Right ventricle myocardium inferior (tissue), 1 donor: ENCODE measurements at regions not wholly inside any gene's neighbourhood (a gene's known extent, or its start where the extent isn't known, plus 50 kb on each side); places are given as distances from the start of the nearest gene placed in this dataset.
"Not testable (repeated sequence)": the region's sequence is repeated elsewhere in the genome, so short reads cannot be mapped to it uniquely, and the experiment has no call there.

Source experiments
- ATAC-seq: fragments of 200-7000 bp; cut with Tn5 transposase; one replicate; pipeline ENCODE4 v1.9.1; 2020; ENCODE audit warnings: mild to moderate bottlenecking, moderate library complexity
- DNase-seq: peaks from one replicate; pipeline ENCODE4 v3.0.0; 2021; ENCODE audit errors: missing footprints
- intact Hi-C: fragments of 100-400 bp; cut with DNase I; formaldehyde crosslinking; loops from one replicate; pipeline ENCODE4 v1.11.0; 2022
- donor health status: DM: no; HTN: yes; CAD: no; lungs with severe emphysema.

GRCh38 chr7:76862241-76862640, 169.9 kb downstream of the SPDYE17 start:
- DNase-seq, ATAC-seq, intact Hi-C loops: not testable (repeated sequence)

DNA sequence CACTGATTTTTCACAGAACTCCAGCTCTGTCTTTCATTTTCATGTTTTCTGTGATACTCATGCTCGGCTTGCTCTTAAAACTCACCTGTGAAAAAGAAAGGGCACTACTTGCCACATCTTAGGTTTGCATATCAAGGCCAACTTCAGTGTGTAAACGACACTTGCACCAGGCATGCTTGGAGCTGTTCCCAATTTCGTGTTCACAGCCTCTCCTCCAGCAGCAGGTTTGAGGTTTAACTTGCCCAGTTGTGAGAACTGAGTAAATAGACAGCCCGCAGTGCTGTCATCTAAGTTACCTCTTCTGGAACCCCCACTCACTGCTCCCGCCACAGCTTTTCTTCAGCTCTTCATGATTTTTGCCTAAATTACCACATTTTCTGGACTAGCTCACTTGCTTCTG, 172.2 kb downstream of the SPDYE17 start:
- intact Hi-C loops, ATAC-seq, DNase-seq: not testable (repeated sequence)

DNA sequence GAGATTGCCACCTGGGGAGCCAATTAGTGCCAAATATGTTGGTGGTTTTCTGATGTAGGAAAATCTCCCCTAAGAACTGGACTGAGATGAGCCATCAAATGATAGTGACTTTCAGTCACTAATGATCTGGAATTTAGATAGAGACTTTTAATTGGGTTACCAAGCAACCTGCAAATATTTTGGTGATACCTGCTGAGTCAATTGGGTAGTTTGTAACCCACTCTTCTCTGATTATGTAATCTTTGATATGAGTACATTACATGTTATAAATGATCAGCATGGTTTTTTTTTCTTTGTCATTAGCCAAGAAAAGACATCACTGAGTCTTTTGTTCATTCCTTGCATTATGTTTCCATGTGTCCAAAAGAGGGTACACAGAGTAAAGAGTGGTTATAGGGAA, 177.5 kb downstream of the SPDYE17 start:
- intact Hi-C loops, DNase-seq, ATAC-seq: not testable (repeated sequence)

- intact Hi-C loops, ATAC-seq, DNase-seq: not testable (repeated sequence)
These were observed 179.2 kb downstream of the SPDYE17 start for GRCh38 chr7:76852787-76853584.

- not testable (repeated sequence) for ATAC-seq
These were observed 179.8 kb downstream of the SPDYE17 start for GRCh38 chr7:76852362-76852761.

DNA sequence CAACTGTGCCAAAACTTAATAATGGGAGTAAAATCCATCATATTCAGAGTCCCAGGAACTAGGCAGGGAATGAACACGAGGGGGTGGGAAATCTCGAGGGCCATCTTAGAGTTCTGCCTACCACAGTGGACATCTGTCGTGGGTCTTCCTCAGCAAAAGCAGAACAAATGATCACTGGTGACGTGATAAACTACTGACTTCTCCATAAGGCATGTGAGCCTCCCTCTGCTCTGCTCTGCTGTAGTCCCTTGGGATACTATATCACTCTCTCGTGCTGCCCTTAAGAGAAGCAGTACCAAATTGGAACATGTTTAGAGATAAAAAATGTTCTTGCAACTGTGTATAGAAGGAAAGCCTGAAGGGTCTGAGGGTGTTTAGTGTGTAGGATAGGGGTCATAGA, 180.5 kb downstream of the SPDYE17 start:
- ATAC-seq, intact Hi-C loops: not testable (repeated sequence)

More at GRCh38 chr7:76852362-76852761, 179.8 kb downstream of the SPDYE17 start:
- intact Hi-C loops, DNase-seq: not testable (repeated sequence)

GRCh38 chr7:76849887-76850563, 182.1 kb downstream of the SPDYE17 start:
- DNase-seq, intact Hi-C loops, ATAC-seq: not testable (repeated sequence)

More for the DNA sequence above, 180.5 kb downstream of the SPDYE17 start:
- not testable (repeated sequence) for DNase-seq

DNA sequence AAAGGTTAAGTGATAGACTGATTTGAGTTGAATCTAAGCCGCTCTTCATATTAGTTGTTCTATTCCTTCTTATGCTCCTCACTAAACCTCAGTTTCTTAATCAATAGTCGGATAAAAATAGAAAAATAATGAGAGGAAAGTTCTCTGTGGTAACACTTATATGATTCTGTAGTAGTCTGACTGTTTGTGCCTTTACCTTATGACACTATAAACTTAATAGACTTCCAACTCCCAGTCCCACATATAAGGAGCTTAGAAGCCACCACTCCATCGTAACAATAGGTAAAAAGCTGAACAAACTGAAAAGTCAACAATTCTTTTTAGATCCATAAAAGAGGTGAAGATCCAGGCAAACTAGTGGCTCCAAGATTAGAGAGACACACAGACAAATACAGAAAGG, 192.3 kb downstream of the SPDYE17 start:
- ATAC-seq, intact Hi-C loops, DNase-seq: not testable (repeated sequence)

DNA sequence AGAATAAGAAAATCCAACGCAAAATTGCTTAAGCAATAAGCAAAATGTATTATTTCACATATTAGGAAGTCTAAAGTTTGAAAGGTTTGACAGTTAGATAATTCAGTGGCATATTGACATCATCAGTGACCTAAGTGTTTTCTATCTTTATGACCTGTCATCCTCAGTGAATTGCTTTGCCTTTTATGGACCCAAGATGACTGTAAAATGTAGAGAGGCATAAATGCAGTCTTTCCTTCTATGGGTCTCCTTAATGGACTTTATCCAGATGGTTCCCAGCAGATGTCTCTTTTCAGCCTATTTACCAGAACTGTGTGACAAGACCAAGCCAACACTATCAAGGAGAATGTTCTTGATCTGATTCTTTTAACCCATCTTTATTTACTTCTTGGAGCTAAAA, 192.9 kb downstream of the SPDYE17 start:
- intact Hi-C loops, ATAC-seq, DNase-seq: not testable (repeated sequence)

DNA sequence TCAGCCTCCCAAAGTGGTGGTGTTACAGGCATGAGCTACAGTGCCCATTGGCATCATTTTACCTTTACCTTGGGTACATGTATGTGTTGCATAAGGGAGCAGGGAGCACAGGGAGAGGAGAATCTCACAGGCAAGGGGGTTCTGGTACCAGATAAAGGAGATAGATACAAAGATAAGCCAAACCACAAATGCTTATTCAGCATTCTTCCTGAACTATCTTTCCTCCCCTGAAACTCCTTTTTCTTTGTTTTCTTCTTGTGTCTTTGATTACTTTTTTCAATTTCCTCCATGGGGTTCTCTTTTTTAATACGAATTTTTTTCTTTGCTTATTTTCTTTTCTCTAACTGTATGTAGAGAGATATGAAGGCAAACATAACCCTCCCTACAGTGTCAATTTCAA, 193.8 kb downstream of the SPDYE17 start:
- intact Hi-C loops, DNase-seq, ATAC-seq: not testable (repeated sequence)

DNA sequence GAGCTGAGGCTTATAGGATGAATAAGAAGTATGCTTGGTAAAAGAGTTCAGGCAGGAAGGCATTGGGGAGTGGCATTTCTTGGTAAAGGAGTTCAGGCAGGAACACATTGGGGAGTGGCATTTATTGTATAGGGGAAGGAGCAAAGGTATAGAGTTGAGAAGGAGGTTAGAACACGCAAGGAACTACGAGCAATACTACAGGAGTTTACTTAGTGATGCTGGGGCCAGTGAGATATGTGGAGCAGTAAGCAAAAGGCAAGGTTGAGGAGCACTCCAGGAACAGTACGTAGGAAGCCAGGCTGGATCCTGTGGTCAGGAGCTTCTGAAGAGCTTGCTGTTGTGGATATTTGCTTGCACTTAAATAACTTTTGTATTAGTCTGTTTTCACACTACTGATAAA, 202.2 kb upstream of the POMZP3 start:
- ATAC-seq, DNase-seq, intact Hi-C loops: not testable (repeated sequence)

GRCh38 chr7:76826181-76826580, 199.1 kb upstream of the POMZP3 start:
- intact Hi-C loops, ATAC-seq, DNase-seq: not testable (repeated sequence)

GRCh38 chr7:76809856-76810255, 182.8 kb upstream of the POMZP3 start:
- peak; percentile 1 for DNase-seq
- ATAC-seq = not testable (repeated sequence)

DNA sequence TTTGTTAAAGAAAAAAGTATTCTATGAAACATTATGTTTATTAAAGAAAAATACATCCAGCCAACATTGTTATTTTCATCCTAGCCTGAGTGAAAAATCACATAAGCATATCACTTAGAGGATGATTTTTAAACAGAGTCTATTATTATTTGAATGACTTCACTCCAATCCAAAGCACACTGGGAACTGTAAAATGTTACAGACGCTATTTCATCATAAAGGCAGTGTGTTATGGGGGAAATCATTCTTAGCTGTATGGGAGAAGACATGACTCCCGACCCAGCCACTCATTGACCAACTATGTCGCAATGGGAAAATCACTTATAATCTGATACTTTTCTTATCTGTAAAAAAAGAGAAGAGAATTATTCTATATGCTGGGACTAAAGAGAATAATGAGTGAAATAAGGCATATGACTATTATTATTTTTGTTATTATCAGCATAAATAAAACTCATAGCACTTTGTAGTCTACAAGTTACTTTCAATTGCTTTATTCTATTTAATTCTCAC, 180.6 kb upstream of the POMZP3 start:
- DNase-seq, intact Hi-C loops, ATAC-seq: not testable (repeated sequence)

More at GRCh38 chr7:76809856-76810255, 182.8 kb upstream of the POMZP3 start:
- intact Hi-C loops = not testable (repeated sequence)

GRCh38 chr7:76806460-76806859, 179.4 kb upstream of the POMZP3 start:
- DNase-seq, intact Hi-C loops, ATAC-seq: not testable (repeated sequence)

DNA sequence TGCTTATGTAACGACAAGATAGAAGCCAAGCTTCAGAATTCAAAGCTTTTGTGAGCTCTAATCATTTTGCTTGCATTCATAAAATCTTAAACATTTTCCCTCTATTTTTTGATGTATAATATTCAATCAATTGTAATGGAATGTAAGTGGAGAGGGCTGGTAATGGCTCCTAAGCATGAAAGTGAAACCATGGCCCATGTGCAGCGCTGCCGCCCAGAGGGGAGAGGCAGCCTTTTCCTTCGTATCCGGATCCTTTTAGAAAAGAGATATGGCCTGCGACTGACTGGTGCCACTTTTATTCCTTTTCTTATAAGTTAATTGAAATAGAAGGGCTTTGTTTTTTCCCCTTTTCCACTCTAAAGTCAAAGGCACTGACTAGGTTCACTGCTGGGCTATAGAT, 178.9 kb upstream of the POMZP3 start:
- DNase-seq = peak; percentile 4
- intact Hi-C loops, ATAC-seq: not testable (repeated sequence)

DNA sequence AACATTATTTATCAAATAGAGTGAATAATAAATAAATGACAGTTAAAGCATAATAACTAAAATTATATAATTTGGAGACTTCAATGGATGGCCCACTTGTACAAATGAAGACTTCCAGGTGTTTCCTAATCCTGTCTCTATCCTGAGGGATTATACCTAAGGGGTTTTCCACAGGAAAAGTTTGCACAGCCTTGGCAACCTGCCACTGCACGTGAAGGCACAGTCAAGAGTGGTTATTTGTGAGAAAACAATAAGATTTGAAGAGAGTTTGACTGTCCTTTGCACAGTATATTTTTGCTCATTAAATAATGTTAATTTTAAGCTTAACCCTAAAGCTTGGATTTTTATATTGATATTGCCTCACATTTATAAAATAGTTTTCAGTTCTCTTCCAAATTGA, 178.2 kb upstream of the POMZP3 start:
- ATAC-seq, intact Hi-C loops: not testable (repeated sequence)
- DNase-seq = peak; percentile 9

DNA sequence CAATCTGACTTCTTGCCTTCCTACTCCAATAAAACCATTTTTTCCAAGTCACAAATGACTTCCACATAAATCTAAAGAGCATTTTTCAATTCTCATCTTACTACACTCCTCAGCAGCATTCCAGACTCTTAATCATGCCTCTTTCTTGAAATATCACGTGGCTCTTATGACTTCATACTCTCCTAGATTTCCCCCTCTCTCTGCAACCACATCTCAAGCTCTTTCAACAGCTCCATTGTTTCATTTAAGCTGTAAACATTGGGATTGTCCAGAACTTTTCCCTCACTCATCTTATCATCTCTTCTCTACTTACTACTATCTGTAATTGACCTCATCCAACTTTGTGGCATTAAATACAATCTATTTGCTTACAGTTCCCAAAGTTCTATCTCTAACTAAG, 170.6 kb upstream of the POMZP3 start:
- DNase-seq, intact Hi-C loops, ATAC-seq: not testable (repeated sequence)

GRCh38 chr7:76780693-76781092, 153.6 kb upstream of the POMZP3 start:
- ATAC-seq, DNase-seq, intact Hi-C loops: not testable (repeated sequence)
